ENCODE measurements at regions not wholly inside any gene's neighbourhood (a gene's known extent, or its start where the extent isn't known, plus 50 kb on each side); places are given as distances from the start of the nearest gene placed in this dataset.
"Not testable (repeated sequence)": the region's sequence is repeated elsewhere in the genome, so short reads cannot be mapped to it uniquely, and the experiment has no call there.

DNA sequence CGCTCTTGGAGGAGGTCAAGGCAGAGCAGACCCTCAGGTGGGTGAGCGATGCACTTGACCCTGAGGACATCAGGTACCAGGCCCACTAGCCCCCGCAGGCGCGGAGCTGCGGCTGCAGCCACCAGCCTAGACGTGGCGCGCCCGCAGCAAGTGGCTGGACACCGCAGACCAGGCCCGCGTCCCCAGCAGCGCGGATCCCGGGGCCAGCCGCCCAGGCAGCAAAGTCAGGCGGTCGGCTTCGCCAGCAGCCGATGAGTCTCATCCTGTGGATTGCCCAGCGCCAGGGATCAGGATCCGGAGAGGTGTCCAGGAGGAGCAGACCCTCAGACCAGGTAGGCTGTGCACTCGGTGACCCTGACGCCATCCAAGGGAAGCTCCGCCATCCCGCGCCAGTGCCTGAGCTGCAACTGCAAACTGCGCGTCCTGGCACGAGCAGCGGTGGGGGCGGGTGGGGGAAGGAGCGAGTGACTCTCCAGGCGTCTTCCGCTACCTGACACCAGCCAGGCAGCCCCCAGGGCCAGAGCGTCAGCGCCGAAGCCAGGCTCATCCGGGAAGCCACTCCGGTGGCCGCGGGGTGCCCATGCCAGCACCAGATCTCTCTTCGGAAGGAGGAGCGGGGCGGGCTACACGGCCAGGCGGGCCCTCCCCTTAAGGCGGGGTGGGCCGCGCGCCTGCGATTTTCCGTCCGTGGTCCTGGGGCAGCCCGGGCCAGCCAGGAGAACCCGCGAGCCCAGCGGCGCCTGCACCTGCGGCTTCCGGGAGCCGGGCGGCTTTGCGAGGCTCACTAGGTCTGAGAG lies 92.6 kb upstream of the THOC3 start:
- not testable (repeated sequence) for DNase-seq

GRCh38 chr5:176061269-176061622 lies 93.1 kb upstream of the THOC3 start:
- not testable (repeated sequence) for DNase-seq

GRCh38 chr5:176061660-176062059 lies 93.5 kb upstream of the THOC3 start:
- DNase-seq, result not testable (repeated sequence)

- DNase-seq, result not testable (repeated sequence)
These were observed 98.3 kb upstream of the THOC3 start for GRCh38 chr5:176066262-176066945.

DNA sequence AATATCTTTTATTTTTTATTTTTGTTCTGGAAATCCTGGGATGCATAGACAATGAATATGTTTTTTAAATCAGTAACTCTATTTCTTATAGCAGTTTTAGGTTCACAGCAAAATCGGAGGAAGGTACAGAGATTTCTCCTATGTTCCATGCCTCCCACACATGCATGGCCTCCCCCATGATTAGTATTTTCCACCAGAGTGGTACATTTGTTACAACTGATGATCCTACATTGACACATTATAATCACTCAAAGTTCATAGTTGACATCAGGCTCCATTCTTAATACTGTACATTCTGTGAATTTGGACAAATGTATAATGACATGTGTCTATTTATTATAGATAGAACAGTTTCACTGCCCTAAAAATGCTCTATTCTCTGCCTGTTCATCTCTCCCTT lies 99.0 kb upstream of the THOC3 start:
- DNase-seq, result not testable (repeated sequence)

DNA sequence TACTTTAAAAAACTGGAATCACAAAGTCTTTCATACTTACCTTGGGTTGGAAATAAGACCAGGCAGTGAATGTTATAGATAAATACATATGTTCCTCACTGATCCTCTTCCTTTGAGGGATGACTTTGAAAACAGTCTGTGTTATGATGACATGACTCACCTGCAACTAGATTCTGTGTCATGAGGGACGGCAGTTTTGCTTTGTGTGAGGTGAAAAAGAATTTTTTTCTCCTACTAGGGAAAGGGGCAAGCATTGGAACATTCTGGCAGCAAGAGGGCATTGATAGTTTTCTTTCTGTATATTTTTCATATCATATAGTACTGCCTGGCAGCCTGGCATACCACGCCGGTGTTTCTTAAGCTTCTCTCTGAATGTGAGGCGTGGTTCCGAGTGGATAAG lies 99.8 kb upstream of the THOC3 start:
- not testable (repeated sequence) for DNase-seq

- DNase-seq, result peak in 2 of 3 donors; percentile 0 to 2
These were observed 106.0 kb upstream of the THOC3 start for GRCh38 chr5:176073996-176074571.

DNA sequence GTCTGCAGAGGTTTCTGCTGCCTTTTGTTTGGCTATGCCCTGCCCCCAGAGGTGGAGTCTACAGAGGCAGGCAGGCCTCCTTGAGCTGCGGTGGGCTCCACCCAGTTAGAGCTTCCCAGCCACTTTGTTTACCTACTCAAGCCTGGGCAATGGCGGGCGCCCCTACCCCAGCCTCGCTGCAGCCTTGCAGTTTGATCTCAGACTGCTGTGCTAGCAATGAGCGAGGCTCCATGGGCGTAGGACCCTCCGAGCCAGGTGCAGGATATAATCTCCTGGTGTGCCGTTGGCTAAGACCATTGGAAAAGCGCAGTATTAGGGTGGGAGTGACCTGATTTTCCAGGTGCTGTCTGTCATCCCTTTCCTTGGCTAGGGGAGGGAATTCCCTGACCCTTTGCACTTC lies 115.6 kb upstream of the THOC3 start:
- DNase-seq, result not testable (repeated sequence)

GRCh38 chr5:176103083-176103482 lies 135.0 kb upstream of the THOC3 start:
- DNase-seq, result not testable (repeated sequence)

DNA sequence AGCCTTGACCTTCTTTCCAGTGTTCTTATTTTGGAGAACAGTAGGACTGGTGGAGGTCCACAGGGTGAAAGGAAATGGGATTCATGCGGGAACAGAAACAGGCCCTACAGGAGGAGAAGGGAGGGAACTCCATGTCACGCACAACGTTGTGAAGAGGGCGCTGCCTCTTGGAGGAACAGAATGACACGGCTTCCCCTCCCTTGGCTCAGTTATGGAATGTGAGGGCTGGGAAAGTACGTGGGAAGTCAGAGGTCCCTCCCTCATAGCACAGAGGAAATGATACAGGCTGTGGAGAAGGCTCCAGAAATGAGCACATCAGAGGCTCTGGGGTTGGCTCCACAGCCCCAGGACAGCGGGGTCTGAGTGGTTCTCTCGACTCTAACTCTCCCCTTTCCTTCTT lies 125.3 kb upstream of the SIMC1 start:
- not testable (repeated sequence) for DNase-seq

- not testable (repeated sequence) for DNase-seq
These were observed 124.4 kb upstream of the SIMC1 start for GRCh38 chr5:176113673-176114335.

- not testable (repeated sequence) for DNase-seq
These were observed 123.4 kb upstream of the SIMC1 start for GRCh38 chr5:176114825-176115224.

DNA sequence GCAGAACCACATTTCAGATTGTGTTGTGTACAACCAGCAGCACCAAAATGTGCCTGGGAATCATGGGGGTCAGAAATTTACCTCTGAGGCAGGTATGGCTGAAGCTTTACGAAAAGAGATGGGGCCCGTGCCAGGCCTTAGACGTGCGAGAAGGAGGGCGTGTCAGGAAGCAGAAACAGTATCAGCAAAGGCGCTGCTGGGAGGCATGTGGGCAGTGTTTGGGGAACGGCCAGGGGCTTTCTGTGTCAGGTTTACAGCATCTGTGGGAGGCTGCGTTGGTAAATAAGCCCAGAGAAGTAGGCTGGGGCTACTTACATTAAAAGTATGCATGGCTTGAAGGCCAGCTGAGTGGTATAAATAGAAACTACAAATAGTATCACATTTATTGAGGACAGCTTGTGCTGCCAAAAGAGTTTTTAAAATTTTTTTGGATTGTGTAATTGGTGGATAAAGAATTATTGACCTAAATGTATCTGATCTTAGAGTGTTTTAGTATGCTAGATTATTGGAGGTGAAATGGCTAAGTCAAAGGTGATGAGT lies 120.5 kb upstream of the SIMC1 start:
- DNase-seq, result not testable (repeated sequence)

GRCh38 chr5:176122361-176122760 lies 115.9 kb upstream of the SIMC1 start:
- not testable (repeated sequence) for DNase-seq

GRCh38 chr5:176124120-176124519 lies 114.1 kb upstream of the SIMC1 start:
- DNase-seq, result not testable (repeated sequence)

- DNase-seq, result no peak
These were observed 106.5 kb upstream of the SIMC1 start for GRCh38 chr5:176131771-176132170.

DNA sequence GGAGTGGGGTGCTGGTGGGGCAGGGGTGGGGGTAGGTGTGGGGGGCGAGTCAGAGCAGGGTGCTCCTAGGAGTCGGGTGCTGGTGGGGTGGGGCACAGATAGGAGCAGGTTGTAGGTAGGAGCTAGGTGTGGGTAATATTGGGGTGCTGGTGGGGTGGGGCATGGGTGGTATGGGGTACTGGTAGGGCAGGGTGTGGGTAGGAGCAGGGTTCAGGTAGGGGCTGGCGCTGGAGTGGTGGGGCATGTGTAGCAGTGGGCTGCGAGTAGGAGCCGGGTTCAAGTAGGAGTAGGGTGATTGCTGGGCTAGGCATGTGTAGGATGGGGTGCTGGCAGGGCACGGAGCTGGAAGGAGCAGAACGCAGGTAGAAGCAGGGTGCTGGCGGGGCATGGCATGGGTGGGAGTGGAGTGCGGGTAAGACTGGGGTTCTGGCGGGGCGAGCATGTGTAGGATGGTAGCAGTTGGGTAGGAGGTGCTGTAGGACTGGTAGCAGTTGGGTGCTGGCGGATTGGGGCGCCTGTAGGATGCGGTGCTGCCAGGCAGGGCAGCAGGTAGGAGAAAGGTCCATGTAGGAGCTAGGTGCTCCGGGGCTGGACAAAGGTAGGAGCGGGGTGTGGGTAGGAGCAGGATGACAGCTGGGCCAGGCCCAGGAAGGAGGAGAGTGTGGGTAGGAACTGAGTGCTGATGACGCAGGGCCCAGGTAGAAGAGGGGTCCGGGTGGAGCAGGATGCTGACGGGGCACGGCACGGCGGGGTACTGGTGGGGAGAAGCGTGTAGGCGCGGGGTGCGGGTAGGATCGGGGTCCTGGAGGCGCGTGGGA lies 105.5 kb upstream of the SIMC1 start:
- DNase-seq, result no peak

DNA sequence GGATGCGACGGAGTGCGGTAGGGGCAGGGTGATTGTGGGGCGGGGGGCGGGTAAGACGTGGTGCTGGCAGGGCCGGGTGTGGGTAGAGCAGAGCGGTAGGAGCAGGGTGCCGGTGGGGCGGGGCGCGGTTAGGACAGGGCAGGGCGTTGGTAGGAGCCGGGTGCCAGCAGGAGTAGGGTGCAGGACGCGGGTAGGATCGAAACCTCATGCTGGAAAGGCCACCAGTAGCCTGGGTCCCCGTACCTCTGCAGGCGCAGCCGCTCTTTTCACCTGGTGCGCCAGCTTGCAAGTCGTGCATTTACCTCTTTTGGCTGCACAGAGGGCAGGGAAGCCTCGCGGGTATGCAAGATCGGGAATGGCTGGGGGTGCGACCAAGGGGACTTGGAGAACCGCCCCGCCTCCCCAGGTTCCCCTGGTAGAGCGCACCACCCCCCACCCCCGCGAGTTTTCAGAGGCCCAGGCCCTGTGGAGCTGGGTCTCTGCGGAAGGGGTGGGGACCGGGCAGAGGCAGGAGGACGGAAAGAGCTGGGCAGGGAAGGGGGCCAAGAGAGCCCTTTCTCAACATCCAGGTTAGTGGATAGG lies 104.8 kb upstream of the SIMC1 start:
- no peak for DNase-seq

DNA sequence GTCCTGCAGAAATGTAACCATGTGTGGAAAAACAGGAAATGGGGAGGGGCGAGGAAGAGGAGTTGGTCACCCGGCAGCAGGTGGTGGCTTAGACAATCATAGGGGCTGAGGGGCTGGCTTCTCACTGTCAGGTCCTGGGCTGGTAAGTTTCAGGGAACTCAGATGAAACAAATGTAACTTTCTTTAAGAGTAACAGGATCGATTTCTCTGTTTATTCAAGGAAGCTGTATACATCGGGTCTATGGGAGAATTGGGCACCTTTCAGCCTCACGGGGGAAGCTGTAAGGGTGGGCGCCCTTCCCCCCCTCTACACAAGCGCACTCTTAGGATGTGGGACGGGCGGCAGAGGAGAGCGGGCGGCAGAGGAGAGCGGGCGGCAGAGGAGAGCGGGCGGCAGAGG lies 104.3 kb upstream of the SIMC1 start:
- DNase-seq, result no peak

GRCh38 chr5:176134529-176135223 lies 103.5 kb upstream of the SIMC1 start:
- peak in 1 of 3 donors; percentile 13 for DNase-seq
